Activated CD4-positive, alpha-beta T cell treated with anti-CD3 and anti-CD28 coated beads for 24 hours (primary cell): ENCODE measurements at regions not wholly inside any gene's neighbourhood (a gene's known extent, or its start where the extent isn't known, plus 50 kb on each side); places are given as distances from the start of the nearest gene placed in this dataset.

Source experiments
- DNase-seq, 2 donors: peaks; one replicate each; pipeline ENCODE4 v3.0.0-alpha.2; 2020; ENCODE audit warnings: low read depth in 2 of 2

- no peak for DNase-seq
Observed at GRCh38 chr10:90588222-90588621, 269.6 kb downstream of the HTR7 start.

GRCh38 chr10:90589825-90590224, 268.0 kb downstream of the HTR7 start:
- no peak for DNase-seq

- DNase-seq = no peak
Observed at GRCh38 chr10:90591629-90592028, 266.2 kb downstream of the HTR7 start.

- DNase-seq = no peak
Observed at GRCh38 chr10:90592638-90593302, 265.1 kb downstream of the HTR7 start.

GRCh38 chr10:90598513-90598912, 259.3 kb downstream of the HTR7 start:
- DNase-seq = no peak

- no peak for DNase-seq
Observed at GRCh38 chr10:90602862-90603610, 254.8 kb downstream of the HTR7 start.

- DNase-seq = no peak
Observed at GRCh38 chr10:90604636-90605035, 253.2 kb downstream of the HTR7 start.

GRCh38 chr10:90605506-90605905, 252.3 kb downstream of the HTR7 start:
- no peak for DNase-seq

GRCh38 chr10:90612276-90612675, 245.6 kb downstream of the HTR7 start:
- DNase-seq = no peak

GRCh38 chr10:90614631-90615030, 243.2 kb downstream of the HTR7 start:
- DNase-seq = no peak

GRCh38 chr10:90621577-90621976, 236.3 kb downstream of the HTR7 start:
- DNase-seq = no peak

- DNase-seq = no peak
Observed at GRCh38 chr10:90635111-90635765, 222.6 kb downstream of the HTR7 start.

- DNase-seq = no peak
Observed at GRCh38 chr10:90640756-90641155, 217.1 kb downstream of the HTR7 start.

- DNase-seq = no peak
Observed at GRCh38 chr10:90641731-90642130, 216.1 kb downstream of the HTR7 start.

- DNase-seq = no peak
Observed at GRCh38 chr10:90642136-90642535, 215.7 kb downstream of the HTR7 start.

- DNase-seq = no peak
Observed at GRCh38 chr10:90642650-90643049, 215.2 kb downstream of the HTR7 start.

GRCh38 chr10:90644165-90644564, 213.7 kb downstream of the HTR7 start:
- no peak for DNase-seq

GRCh38 chr10:90650858-90651257, 207.0 kb downstream of the HTR7 start:
- no peak for DNase-seq

GRCh38 chr10:90652519-90652918, 205.3 kb downstream of the HTR7 start:
- no peak for DNase-seq

- DNase-seq = no peak
Observed at GRCh38 chr10:90658791-90659190, 199.0 kb downstream of the HTR7 start.

- DNase-seq = no peak
Observed at GRCh38 chr10:90665905-90666662, 191.8 kb downstream of the HTR7 start.

GRCh38 chr10:90674461-90674860, 183.4 kb downstream of the HTR7 start:
- DNase-seq = no peak
